PC-9 (cell line): ENCODE measurements at regions not wholly inside any gene's neighbourhood (a gene's known extent, or its start where the extent isn't known, plus 50 kb on each side); places are given as distances from the start of the nearest gene placed in this dataset.

Experiments
- CTCF ChIP-seq: fragments of 200-600 bp; sonication (generic); conservative IDR thresholded peaks from 2 replicates; pipeline ENCODE4 v1.6.1; 2017; ENCODE audit warnings: mixed run types, antibody characterized with exemption, mild to moderate bottlenecking, moderate library complexity
- EZH2 ChIP-seq: fragments of 200-600 bp; sonication (generic); IDR thresholded peaks from 2 replicates; pipeline ENCODE4 v1.8.0; 2017; ENCODE audit warnings: antibody characterized with exemption, low read depth

GRCh38 chr13:78497702-78498355 lies 105.5 kb downstream of the POU4F1 start:
- TF ChIP-seq CTCF (no peak), EZH2 (no peak)
